ENCODE measurements at regions not wholly inside any gene's neighbourhood (a gene's known extent, or its start where the extent isn't known, plus 50 kb on each side); places are given as distances from the start of the nearest gene placed in this dataset.
"Not testable (repeated sequence)": the region's sequence is repeated elsewhere in the genome, so short reads cannot be mapped to it uniquely, and the experiment has no call there.

GRCh38 chr15:54841701-54842305, 354.9 kb downstream of the RSL24D1 start:
- no peak for DNase-seq (ENCODE audit: low spot score)

GRCh38 chr15:54840621-54841398, 355.9 kb downstream of the RSL24D1 start:
- DNase-seq (ENCODE audit: low spot score): no peak

GRCh38 chr15:54839379-54839778, 357.4 kb downstream of the RSL24D1 start:
- DNase-seq (ENCODE audit: low spot score): no peak

- DNase-seq (ENCODE audit: low spot score): no peak
Observed at GRCh38 chr15:54836052-54836795, 360.5 kb downstream of the RSL24D1 start.

- no peak for DNase-seq (ENCODE audit: low spot score)
Observed at GRCh38 chr15:54829821-54830220, 366.9 kb downstream of the RSL24D1 start.

GRCh38 chr15:54820811-54821210, 375.9 kb downstream of the RSL24D1 start:
- no peak for DNase-seq (ENCODE audit: low spot score)

GRCh38 chr15:54820098-54820497, 376.6 kb downstream of the RSL24D1 start:
- no peak for DNase-seq (ENCODE audit: low spot score)

- DNase-seq (ENCODE audit: low spot score): no peak
Observed at GRCh38 chr15:54816401-54816800, 380.3 kb downstream of the RSL24D1 start.

- no peak for DNase-seq (ENCODE audit: low spot score)
Observed at GRCh38 chr15:54815556-54815955, 381.2 kb downstream of the RSL24D1 start.

- DNase-seq (ENCODE audit: low spot score): no peak
Observed at GRCh38 chr15:54812383-54812782, 384.4 kb downstream of the RSL24D1 start.

GRCh38 chr15:54810496-54810895, 386.2 kb downstream of the RSL24D1 start:
- DNase-seq (ENCODE audit: low spot score): no peak

GRCh38 chr15:54810031-54810430, 386.7 kb downstream of the RSL24D1 start:
- DNase-seq (ENCODE audit: low spot score): no peak

- DNase-seq (ENCODE audit: low spot score): no peak
Observed at GRCh38 chr15:54808321-54808720, 388.4 kb downstream of the RSL24D1 start.

- DNase-seq (ENCODE audit: low spot score): no peak
Observed at GRCh38 chr15:54803987-54804386, 392.8 kb downstream of the RSL24D1 start.

GRCh38 chr15:54803134-54803808, 393.5 kb downstream of the RSL24D1 start:
- no peak for DNase-seq (ENCODE audit: low spot score)

GRCh38 chr15:54792526-54792925, 404.2 kb downstream of the RSL24D1 start:
- no peak for DNase-seq (ENCODE audit: low spot score)

GRCh38 chr15:54790693-54791092, 406.0 kb downstream of the RSL24D1 start:
- no peak for DNase-seq (ENCODE audit: low spot score)

- no peak for DNase-seq (ENCODE audit: low spot score)
Observed at GRCh38 chr15:54789376-54789775, 407.4 kb downstream of the RSL24D1 start.

GRCh38 chr15:54781220-54781619, 415.5 kb downstream of the RSL24D1 start:
- DNase-seq (ENCODE audit: low spot score): not testable (repeated sequence)

- no peak for DNase-seq (ENCODE audit: low spot score)
Observed at GRCh38 chr15:54779271-54779670, 417.5 kb downstream of the RSL24D1 start.

GRCh38 chr15:54776410-54776809, 420.3 kb downstream of the RSL24D1 start:
- no peak for DNase-seq (ENCODE audit: low spot score)

GRCh38 chr15:54772663-54773062, 424.1 kb downstream of the RSL24D1 start:
- DNase-seq (ENCODE audit: low spot score): no peak

All from hematopoietic multipotent progenitor cell treated with erythropoietin and hydrocortisone succinate and interleukin-3 and kit ligand, for 15 days (in vitro differentiated cells).